Kidney capillary endothelial cell (primary cell): ENCODE measurements at regions not wholly inside any gene's neighbourhood (a gene's known extent, or its start where the extent isn't known, plus 50 kb on each side); places are given as distances from the start of the nearest gene placed in this dataset.
A peak's percentile ranks its signal among the peaks of the same experiment; 100 is the strongest.
"Not testable (repeated sequence)": the region's sequence is repeated elsewhere in the genome, so short reads cannot be mapped to it uniquely, and the experiment has no call there.

ENCODE experiments used
- DNase-seq: peaks from one replicate; pipeline ENCODE4 v3.0.0-alpha.2; 2018; ENCODE audit warnings: low spot score

DNA sequence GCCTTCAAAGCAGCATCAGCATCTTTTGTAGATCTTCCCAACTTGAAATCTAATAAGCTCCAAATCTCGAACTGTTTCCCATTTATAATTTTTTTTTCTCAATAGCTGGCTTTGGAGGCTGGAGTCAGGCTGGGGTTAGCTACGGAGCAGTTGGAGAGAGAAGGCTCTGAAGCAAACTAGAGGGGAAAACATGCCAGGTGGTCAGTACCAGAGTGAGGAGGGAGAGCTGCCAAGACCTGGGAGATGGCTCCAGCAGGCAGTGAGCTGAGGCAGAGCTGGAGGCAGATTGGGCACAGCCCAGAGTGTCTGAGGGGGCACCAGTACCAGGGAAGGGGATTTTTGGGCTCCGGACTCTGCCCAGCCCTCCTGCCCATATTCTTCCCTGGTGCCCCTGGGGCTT, 311.2 kb downstream of the RPLP1 start:
- no peak for DNase-seq

DNA sequence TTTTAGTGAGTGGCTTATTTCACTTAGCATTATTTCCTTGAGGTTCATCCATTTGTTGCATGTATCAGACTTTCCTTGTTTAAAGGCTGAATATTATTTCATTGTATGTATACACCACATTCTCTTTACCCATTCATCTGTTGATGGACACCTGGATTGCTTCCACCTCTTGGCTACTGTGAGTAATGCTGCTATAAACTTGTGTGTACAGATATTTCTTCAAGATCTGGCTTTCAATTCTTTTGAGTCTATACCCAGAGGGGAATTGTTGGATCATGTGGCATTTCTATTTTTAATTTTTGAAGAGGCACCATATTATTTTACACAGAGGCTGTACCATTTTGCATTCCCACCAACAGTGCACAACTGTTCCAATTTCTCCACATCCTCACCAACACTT, 313.5 kb downstream of the RPLP1 start:
- DNase-seq = no peak

DNA sequence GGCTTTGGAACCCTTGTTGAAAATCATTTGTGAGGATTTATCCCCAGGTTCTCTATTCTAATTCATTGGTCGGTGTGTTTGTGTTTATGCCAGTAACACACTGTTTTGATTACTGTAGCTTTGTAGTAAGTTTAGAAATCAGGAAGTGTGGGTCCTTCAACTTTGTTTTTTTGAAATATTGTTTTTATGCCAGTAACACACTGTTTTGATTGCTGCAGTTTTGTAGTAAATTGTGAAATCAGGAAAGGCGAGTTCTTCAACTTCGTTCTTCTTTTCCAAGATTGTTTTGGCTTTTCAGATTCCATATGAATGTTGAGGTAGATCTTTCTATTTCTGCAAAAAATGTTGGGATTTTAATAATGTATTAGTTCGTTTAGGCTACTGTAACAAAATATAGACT, 314.6 kb downstream of the RPLP1 start:
- DNase-seq = no peak

DNA sequence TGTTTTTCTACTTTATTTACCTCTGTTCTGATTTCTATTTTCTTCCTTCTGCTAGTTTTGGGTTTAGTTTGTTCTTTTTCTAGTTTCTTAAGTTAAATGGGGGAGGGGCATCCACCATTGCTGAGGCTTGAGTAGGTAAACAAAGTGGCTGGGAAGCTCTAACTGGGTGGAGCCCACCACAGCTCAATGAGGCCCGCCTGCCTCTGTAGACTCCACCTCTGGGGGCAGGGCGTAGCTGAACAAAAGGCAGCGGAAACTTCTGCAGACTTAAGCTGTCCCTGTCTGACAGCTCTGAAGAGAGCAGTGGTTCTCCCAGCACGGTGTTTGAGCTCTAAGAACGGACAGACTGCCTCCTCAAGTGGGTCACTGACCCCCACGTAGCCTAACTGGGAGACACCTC, 316.7 kb downstream of the RPLP1 start:
- DNase-seq = not testable (repeated sequence)

GRCh38 chr15:69774258-69774657, 321.6 kb downstream of the RPLP1 start:
- not testable (repeated sequence) for DNase-seq

GRCh38 chr15:69774711-69775110, 322.1 kb downstream of the RPLP1 start:
- not testable (repeated sequence) for DNase-seq

DNA sequence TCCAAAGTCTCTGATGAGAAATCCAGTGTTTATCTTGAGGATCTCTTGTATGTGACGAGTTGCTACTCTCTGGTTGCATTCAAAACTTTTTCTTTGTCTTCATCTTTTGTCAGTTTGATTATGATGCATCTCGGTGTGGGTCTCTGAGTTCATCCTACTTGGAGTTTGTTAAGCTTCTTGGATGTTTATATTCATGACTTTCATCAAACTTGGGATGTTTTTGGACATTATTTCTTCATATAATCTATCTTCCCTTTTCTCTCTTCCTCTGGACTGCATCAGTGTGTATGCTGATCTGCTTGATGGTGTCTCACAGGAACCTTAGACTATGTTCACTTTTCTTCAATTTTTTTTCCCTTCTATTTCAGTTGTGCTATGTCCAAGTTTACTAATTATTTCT, 320.4 kb downstream of the TLE3 start:
- no peak for DNase-seq

- no peak for DNase-seq
Measured at GRCh38 chr15:69780374-69780773, 317.3 kb downstream of the TLE3 start.

DNA sequence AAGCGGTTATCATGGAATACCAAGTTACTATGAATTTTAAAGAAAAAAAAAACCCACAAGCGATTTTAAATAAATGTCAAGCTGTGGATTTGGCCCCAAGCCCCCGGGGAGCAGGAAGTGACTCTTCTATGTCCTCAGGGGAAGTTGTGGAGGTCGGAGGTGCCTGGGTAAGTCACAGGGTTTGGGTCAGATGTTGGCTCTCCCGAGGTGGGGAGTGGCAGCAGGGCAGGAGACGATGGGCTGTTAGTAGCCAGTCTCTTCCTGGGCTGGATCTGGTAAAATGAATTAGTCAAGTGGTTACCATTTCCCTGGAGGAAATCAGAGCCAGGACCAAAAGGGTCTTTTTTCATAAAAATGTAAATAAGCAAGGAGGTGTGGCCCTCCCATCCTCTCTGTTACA, 316.7 kb downstream of the TLE3 start:
- DNase-seq = peak; percentile 27

GRCh38 chr15:69781411-69782125, 316.1 kb downstream of the TLE3 start:
- no peak for DNase-seq

GRCh38 chr15:69782139-69782658, 315.5 kb downstream of the TLE3 start:
- no peak for DNase-seq

- DNase-seq = no peak
Measured at GRCh38 chr15:69782809-69783208, 314.9 kb downstream of the TLE3 start.

GRCh38 chr15:69783211-69783610, 314.5 kb downstream of the TLE3 start:
- no peak for DNase-seq

DNA sequence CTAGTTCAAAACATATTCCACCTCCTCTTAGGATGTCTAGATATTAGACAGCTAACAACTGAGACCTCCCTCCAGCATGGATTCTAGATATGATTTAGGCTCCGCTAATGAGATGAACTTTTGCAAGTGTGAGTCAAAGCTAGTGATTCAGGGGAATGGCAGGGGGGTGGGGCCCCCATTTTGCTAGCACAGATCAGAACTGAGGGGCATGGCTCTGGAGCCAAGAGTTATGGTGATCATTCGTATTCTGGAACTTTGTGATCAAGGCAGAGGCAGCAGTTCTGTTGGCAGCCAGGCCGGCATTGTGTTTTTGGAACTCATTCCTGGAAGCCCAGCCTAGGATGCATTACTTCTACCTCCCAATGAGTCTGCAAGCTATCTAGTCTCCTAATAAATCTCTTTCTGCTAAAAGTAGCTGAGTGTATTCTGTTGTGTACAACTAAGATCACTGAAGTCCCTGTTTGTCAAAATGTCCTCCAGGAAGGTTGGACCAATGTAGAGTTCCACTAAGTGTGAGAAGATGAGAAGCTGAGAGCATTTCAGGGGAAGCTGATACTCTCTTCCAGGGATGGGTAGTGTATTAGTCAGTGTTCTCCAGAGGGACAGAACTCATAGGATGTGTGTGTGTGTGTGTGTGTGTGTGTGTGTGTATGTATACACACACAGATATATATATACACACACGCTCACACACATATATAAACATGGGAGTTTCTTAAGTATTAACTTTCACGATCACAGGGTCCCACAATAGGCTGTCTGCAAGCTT, 312.7 kb downstream of the TLE3 start:
- DNase-seq = no peak

DNA sequence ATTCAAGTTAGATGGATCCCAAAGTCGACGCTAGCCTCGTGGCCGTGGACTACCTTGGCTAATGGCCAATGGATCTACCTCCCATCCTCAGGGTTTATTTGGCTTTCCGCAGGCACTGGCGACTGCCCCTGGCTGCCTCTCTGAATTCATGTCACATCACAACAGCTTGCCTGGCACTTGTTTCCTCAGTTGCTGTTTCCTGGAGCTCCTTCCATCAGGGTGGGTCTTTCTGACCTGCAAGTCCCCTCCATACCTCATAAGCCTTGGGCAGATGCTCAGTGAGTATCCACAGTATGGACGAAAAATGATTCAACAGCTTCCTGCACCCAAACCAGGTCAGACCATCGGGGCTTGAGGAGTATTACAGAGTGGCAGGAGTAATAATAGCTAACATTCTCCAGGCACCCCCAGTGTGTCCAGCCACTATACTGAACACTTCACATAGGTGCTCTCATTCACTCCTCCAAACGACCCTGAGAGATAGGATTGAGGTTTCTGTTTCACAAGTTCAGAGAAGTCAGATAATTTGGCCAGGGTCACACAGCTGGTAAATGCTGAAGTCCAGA, 311.5 kb downstream of the TLE3 start:
- no peak for DNase-seq

GRCh38 chr15:69787791-69788190, 309.9 kb downstream of the TLE3 start:
- DNase-seq = no peak

DNA sequence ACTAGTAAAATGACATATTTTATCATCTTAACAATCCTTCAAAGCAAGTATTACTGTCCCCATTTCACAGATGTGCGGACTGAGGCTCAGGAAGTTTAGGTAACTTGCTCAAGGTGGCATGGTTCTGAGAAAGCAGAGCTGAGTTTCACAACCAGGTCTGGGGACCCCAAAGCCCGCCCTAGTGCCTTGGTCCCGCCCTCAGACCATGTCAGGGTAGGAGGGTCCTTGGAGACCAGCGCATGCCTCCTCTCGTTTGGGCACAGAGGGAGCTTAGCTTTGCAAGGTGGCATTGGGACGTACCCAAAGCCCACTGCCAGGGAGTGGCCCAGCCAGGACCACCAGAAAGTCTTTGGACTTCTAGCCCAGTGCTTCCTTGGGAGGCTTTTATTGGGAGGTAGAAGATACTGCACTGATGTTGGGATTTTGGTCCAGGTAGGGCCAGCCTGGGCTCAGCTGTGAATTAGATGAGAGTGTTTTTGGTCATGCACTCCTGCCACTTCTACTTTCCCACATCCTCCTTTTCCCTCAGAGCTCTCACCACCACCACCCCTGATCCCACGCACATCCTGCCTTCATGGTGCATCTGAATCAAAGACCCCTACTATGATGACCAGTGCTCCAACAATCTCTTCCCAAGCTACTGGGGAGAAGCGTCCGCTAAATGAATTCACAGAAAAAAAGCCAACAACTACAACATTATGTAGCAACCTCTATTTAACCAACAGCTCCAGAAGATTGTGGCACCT, 307.9 kb downstream of the TLE3 start:
- no peak for DNase-seq

DNA sequence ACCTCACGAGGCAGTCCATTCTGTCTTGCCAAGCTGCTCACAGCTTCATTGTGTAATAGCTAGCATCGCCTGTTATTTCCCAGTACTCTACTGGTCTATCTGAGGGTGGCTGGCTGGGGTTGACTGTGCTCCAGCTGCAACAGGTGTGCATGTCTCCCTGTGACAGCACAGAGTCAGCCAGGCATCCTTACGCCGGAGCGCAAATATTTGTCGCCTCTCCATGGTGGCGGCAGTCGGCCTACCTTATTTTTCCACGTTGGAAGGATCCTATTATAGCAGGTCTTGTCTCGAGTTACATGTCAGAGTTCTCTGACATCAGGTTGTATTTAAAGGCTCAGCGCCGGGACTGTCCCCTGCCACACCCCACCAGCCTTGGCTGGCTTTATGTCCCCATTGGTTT, 307.1 kb downstream of the TLE3 start:
- DNase-seq = no peak

DNA sequence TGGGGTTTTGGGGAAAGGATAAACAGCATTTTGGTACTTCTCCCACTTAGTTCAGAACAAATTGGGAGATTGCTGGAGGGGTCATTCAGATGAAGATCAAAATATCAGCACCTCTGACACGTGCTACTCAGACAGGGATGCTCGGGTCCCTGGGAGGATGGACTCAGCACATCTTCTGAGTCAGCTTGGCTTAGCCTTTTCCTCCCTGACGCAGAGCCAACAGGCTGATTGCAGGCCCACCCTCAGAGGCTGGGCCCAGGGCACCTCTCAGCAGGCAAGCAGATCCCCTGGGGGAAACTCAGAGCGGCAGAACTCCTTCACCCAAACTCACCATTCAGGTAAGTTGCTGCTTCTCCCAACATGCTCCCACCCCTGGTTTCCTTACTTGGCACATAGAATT, 304.9 kb downstream of the TLE3 start:
- DNase-seq = no peak

DNA sequence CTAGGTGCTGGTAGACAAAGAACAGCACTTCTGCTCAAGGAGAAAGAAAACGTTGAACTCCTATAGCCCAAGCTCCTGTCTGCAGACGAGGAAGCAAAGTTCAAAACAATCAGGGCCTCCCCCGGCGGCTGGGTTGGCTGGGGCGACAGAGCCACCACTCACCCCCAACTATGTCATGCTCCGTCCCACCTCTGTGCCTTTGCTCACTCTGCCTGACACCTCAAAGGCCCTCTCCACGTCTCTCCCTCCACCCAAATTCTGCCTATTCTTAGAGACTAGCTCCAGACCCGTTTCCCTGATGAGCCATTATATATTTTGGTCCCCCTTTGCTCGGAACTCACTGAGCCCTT, 304.3 kb downstream of the TLE3 start:
- DNase-seq = no peak

DNA sequence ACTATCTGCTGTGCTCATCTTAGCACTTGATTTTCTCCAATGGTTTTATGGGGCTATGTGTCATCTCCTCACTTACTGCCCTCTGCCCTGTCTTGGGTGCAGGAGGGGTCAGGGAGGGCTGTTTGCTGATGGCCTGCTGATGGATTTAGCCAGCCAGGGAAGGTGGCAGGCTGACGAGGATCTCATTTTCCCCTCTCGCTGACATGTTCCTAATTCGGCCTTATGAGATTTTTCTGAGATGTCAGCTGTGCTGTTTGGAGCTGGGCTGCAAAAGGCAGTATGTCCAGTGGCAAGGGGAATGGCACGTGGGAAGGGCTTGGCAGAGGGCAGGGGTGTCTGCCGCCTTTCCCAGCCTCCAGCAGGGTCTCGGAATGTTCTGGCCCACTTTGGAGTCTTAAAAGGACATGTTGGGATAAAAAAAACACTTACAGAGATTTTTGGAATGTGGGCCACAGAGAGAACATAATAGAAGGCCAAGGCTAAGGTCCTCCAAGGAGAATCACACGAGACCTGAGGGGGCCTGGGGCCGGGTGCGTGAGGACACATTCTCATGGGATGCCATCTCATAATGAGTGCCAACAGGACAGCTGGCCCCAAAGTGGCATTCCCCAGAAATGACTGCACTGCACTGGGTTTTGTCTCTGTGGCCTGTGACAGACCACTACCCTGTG, 303.8 kb downstream of the TLE3 start:
- no peak for DNase-seq
